ENCODE measurements at regions not wholly inside any gene's neighbourhood (a gene's known extent, or its start where the extent isn't known, plus 50 kb on each side); places are given as distances from the start of the nearest gene placed in this dataset.

DNA sequence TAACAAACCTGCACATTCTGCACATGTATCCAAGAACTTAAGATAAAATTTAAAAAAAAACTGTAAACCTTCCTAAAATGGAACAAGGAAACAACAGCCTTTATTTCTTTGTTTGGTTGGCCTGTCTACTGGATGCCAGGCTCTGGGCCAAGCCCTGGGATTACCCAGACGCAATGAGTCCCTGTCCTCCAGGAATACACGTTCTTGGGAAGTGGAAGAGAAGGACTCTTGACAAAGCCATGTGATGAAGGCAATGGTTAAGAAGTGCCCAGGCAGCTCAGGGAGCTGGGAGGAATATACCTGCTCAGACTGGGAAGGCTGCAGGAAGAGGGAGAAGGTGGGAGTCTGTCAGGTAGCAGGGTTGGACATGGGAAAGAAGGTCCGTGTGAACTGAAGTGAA lies 115.4 kb downstream of the AXIN2 start:
- no peak for TF ChIP-seq POLR2AphosphoS5 (IDR thresholded peaks at IDR 0.05)
- TF ChIP-seq POLR2A (IDR thresholded peaks at IDR 0.05), result no peak
